PC-9 (cell line): ENCODE measurements at regions not wholly inside any gene's neighbourhood (a gene's known extent, or its start where the extent isn't known, plus 50 kb on each side); places are given as distances from the start of the nearest gene placed in this dataset.

Experiments used
- EZH2 ChIP-seq: fragments of 200-600 bp; sonication (generic); IDR thresholded peaks from 2 replicates; pipeline ENCODE4 v1.8.0; 2017; ENCODE audit warnings: antibody characterized with exemption, low read depth
- TF ChIP-seq, protein P1 (sequence below): fragments of 200-600 bp; sonication (generic); conservative IDR thresholded peaks from 2 replicates; pipeline ENCODE4 v1.6.1; 2017; ENCODE audit warnings: mixed run types, antibody characterized with exemption, mild to moderate bottlenecking, moderate library complexity

GRCh38 chr2:240335061-240335460 is 100.4 kb upstream of the GPC1 start:
- TF ChIP-seq, protein P1, sequence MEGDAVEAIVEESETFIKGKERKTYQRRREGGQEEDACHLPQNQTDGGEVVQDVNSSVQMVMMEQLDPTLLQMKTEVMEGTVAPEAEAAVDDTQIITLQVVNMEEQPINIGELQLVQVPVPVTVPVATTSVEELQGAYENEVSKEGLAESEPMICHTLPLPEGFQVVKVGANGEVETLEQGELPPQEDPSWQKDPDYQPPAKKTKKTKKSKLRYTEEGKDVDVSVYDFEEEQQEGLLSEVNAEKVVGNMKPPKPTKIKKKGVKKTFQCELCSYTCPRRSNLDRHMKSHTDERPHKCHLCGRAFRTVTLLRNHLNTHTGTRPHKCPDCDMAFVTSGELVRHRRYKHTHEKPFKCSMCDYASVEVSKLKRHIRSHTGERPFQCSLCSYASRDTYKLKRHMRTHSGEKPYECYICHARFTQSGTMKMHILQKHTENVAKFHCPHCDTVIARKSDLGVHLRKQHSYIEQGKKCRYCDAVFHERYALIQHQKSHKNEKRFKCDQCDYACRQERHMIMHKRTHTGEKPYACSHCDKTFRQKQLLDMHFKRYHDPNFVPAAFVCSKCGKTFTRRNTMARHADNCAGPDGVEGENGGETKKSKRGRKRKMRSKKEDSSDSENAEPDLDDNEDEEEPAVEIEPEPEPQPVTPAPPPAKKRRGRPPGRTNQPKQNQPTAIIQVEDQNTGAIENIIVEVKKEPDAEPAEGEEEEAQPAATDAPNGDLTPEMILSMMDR = no peak
- no peak for TF ChIP-seq EZH2
